SHP77 treated with DMSO at 0.1 percent for 48 hours (cell line): ENCODE measurements at regions not wholly inside any gene's neighbourhood (a gene's known extent, or its start where the extent isn't known, plus 50 kb on each side); places are given as distances from the start of the nearest gene placed in this dataset.
"Not testable (repeated sequence)": the region's sequence is repeated elsewhere in the genome, so short reads cannot be mapped to it uniquely, and the experiment has no call there.

Source experiments
- DNase-seq: peaks from one replicate; lab custom pipeline; 2025; lab: John Stamatoyannopoulos, UW

DNA sequence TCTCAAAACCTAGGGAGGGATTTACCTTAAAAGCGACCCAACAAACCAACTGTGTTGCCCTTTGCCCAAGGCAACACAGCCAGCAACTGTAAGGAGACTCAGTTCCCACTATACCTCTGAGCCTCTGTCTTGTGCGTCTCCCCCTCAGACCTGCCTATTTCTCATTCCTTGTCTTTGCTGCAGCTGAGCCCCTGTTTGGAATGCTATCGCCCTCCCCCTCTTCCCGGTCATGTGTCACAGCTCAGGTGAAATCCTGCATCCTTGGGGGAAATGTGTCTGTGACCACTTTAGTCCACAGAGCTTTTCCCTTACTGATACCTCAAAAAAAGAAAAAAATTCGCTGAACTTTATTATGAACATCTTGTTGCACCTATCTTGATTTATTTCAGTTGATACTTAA is 52.0 kb upstream of the LRIG1 start:
- no peak for DNase-seq

DNA sequence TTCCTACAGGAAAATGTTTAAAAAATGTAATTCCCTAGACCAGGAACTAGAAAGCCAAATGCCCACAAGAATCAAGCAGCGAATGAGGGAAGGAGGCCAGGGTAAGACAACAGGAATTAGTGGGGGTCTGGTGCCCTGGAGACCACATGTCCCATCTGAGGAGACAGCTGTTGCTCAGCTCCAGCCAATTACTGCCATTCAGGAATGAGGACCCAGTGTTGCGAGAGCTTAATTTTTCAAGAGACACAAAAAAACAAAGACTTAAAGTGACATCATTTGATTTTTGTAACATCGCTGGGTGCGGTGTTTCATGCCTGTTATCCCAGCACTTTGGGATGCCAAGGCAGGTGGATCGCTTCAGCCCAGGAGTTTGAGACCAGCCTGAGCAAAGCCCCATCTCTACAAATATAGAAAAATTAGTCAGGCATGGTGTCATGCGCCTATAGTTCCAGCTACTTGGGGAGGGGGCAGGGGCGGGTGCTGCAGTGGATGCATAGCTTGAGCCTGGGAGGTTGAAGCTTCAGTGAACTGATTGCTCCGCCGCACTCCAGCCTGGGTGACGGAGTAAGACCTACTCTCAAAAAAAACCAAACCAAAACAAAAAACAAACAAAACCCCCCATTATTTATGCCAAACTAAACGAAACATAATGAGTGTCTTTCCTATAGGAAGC is 52.8 kb upstream of the LRIG1 start:
- DNase-seq = no peak

DNA sequence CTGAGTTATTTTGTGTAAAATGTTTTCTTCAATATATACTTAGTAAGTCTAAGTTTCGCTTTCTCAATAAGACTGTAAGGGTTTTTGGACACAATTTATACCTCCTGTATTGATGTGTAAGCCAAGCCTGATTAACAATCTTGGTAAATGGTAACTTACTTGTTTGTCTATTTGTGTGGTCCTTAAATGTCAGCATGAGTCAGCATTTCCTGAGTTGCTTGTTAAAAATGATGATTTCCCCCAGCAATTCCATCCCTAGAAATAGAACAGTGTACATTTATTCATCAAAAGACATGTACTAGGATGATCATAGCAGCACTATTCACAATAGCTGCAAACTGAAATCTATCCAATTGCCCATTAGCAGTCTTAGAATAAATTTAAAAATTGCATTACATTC is 53.4 kb upstream of the LRIG1 start:
- DNase-seq = no peak

DNA sequence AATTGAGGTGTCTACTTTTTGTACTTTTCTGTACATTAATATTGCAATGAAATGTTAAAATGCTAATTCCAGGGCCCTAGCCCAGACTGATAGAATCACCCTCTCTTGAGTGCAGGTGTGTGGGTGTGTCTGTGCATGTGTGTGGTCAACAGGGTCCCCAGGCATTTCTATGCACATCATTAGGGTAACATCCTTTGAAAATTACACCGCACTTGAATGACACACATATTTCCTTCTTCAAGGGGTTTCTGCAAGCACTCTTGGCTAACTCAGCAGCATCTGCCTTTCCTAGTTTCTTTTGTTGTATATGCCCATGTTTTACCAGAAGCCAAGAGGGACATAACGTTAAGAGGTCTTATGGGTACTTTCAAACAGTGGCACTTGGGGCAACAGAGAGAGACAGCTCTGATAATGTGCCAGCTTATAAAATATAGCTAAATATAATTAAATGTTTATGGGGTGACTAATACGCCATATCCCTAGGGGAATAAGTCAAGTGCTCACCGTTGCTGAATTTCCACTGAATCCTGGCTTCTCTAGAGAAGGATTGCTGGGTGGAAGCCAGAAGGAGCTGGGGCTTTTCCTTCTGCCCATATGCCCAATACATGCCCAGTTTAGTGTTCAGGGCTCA is 54.5 kb upstream of the LRIG1 start:
- no peak for DNase-seq

DNA sequence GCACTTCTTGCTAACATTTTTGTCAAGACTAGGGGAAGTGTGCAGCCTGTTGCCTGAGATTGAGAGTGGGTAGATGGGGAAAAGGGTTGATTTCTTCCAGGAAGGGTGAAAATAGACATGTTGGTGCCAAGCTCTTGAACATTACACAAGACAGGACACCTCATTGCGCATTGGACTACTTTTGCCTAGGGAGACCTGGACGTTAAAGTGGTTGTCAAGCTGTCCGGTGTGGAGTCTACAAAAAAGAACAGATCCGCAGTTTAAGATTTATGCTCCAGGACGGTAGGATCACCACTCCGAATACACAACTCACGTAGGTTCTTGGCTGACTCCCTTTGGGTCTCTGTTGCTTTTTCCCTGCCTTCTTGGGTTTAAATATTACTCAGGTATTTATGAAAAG is 56.3 kb upstream of the LRIG1 start:
- DNase-seq = no peak

DNA sequence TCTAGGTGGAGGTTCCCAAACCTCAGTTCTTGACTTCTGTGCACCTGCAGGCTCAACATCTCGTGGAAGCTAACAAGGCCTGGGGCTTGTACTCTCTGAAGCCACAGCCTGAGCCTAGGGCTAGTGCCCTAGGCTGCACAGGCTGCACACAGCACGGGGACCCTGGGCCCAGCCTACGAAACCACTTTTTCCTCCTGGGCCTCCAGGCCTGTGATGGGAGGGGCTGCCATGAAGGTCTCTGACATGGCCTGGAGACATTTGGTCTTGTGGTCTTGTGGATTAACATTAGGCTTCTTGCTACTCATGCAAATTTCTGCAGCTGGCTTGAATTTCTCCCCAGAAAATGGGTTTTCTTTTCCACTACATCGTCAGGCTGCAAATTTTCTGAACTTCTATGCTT is 59.1 kb upstream of the LRIG1 start:
- not testable (repeated sequence) for DNase-seq

DNA sequence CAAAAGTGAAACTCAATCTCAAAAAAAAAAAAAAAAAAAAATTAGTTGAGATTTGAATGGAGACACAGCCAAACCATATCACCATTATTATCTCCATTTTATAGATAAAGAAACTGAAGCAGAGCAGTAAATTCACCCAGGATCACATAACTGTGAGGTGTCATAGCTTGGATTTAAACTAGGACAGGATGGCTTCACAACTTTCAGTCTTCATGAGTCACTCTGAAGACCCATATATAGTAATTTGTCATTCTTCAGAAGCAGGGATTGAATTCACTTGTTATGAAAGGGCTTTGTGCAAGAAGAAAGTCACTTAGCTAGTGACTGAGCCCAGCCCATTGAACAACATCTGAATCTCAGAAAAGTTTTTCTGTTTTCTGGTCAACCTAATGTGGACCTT is 60.5 kb upstream of the LRIG1 start:
- DNase-seq = no peak

DNA sequence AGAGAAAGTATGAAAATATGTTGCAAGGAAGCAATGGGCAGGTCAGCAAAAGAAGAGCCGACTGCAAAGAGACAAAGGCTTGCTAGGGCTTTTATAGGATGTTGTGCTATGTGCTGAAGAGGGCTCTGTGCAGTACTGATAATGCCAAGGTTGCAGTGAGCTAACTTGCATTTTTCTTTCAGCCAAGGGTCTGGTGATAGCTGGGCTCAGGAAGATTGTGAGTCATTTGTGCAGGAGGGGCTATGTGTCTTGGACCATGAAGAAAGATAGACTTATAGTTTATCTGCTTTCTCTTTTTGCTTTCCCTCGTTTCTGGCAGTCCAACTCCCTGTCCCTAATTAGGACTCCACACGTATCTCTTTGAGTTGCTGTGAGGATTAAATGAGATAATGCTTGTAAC is 64.5 kb upstream of the LRIG1 start:
- no peak for DNase-seq

DNA sequence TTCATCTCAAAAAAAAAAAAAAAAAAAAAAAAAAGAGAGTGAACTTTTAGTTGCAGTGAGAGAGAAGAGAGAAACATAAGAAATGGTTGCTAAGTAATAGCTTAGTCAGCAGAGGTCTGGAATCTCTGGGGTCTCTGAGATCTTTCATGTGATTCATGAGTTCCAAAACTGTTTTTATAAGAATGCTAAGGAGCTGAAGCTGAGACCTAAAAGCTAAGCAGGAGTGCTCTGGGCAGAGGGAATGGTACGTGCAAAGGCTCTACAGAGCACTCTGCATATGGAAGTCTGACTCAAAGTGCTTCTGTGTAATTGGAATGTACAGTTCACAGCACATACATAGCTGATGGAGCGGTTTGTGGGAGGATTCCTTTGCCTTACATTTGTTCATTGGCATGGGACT is 66.3 kb upstream of the LRIG1 start:
- no peak for DNase-seq

DNA sequence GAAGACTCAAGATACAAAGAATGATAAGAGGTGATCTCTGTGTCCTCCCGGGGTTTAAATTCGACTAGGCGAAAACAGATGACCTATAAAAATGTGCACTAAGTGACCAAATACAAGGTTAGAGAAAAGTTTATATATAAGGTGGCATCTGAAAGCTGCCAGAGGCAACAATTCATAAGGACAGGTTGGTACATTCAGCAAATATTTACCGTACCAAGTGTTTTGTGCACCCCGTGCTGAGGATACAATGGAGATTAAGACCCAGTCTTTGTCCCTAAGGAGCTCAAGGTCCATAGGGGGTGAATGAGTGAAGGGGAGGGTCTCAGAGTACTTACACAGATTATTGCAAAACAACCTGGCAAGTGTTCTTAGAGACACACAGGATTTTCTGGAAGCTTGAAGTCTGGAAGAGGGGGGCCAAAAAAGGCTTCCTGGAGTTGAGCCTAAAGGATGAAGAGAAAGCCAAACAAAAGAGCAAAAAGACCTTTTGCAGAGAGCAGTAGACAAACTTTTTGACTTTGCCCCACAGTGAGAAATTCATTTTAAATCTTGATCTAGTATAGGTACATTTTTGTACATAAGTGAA is 71.4 kb upstream of the LRIG1 start:
- no peak for DNase-seq

DNA sequence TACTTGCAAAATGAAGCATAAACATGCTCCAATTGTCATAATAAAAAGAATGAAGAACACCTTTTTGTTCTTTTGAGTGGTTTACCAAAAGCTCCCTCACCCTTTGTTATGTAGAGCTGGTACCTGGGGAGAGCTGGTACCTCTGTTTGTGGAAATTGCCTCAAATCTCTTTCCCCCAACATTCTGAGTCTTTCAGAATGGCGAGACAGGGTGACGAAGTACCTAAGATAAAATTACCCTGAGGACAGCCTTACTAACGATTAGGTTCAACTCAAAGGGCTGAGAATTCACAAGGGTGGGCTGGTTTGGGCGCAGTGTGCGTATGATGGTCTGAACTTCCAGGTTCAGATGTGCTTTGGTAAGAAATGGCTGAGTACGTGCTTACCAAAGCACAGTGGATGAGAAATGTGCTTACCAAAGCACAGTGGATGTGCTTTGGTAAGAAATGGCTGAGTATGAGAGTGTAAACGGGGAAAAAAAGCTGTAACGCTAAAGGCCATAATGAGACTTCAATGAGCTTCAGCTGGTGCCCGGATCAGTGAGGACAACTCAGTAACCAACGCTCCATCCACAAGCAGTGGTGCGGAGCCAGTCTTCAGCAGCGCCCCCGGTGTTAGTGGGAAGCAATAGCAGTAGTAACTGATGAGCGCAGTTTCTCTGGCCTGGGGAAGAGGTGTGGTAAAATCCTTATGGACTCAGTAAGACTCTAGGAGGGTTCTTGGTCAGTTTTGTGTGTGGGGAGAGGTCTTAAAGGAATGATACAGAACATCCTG is 72.3 kb upstream of the LRIG1 start:
- DNase-seq = no peak

DNA sequence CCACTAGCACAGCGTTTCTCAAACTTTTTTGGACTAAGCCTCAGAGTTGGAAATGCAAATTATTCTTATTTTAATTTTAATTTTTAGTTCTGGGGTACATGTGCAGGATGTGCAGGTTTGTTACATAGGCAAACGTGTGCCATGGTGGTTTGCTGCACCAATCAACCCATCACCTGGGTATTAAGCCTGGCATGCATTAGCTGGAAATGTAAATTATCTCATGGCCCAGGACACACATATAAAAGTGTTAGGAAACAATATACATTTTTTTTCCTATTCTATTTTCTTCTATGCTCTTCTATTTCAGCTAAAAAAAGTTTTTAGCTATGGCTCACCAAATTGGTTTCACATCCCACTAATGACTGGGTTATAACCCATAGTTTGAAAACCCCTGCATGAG is 73.3 kb upstream of the LRIG1 start:
- DNase-seq = no peak

DNA sequence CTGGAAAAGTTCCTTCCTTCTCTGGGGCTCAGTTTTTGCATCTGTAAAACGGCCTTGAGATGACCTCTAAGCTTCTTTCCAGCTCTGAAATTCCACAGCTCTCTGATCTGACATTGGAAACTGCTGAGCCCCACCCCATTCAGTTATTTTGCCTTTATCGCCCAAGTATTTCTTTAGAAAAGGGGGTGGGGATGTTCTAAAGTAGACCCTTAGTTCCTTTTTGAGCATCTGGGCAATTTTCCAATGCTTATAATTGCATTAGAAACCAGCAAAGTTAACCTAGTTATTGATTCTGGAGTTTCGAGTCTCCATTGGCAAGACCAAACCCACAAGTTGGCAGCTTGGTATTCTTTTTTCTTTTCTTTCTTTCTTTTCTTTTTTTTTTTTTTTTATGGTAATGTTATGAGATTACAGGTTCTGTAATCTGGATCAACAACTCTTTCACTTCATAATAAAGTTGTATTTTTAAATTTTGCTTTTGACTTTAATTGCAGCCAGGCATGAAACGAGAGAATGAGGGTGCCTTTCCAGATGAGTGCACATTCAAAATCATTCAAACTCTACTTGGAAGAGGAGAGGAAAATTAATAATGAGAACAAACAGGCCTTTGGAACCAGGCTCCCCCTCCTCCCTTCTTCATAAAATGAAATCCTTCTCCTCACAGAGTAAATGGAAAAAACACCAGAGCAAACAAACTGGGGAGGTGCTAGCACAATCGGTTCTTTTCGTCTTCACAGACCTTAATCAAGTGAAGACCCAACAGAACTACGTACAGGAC is 76.8 kb upstream of the LRIG1 start:
- no peak for DNase-seq

DNA sequence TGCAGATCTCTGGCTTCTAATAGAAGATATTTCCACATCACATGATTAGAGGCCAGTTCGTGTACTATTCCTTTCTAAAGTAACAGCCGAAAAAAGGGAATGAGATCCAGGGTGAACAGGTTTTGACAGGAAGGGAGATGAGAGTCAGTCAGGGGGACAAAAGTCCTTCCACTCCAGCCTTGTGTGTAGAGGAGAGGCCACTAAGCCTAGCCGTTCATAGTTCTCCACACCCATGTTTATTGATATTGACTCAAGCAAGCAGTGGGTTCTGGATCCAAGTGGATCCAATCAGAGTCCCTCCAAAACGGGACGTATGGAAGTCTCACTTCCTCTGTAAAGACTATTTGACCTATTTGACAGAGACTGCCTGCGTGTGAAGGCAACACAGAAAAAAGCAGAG is 80.4 kb upstream of the LRIG1 start:
- no peak for DNase-seq

DNA sequence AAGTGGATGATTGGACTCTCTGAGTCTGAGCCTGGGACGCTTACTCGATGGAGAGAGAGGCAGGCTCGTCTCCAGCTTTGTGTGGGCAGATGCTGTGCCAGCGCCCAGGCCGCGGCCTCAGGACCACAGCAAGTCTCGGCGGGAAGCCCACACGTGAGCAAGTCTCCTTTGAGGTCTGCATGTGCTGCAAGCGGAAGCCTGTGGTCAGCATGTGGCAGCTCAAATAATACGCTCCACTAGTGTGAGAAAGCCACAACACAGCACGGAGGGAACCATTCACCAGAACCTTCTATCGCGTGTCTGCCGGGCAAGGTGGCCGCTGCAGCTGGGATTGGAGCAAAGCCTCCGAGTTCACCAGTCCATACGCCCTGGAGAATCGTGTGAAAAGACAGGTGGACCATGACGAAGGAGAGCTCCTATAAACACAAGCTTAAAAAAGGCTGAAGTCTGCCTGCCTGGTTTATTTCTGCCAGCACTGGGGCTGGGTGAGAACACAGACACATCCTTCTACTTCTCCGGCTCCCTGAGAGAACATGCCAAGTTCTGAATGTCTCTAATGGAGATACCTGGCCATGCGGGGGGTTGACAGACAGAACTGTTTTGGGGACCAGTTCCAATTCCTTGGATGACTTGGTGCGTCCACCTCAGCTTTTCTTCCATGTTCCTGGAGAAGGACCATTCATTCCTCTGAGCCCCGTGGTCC is 82.0 kb upstream of the LRIG1 start:
- DNase-seq = no peak

DNA sequence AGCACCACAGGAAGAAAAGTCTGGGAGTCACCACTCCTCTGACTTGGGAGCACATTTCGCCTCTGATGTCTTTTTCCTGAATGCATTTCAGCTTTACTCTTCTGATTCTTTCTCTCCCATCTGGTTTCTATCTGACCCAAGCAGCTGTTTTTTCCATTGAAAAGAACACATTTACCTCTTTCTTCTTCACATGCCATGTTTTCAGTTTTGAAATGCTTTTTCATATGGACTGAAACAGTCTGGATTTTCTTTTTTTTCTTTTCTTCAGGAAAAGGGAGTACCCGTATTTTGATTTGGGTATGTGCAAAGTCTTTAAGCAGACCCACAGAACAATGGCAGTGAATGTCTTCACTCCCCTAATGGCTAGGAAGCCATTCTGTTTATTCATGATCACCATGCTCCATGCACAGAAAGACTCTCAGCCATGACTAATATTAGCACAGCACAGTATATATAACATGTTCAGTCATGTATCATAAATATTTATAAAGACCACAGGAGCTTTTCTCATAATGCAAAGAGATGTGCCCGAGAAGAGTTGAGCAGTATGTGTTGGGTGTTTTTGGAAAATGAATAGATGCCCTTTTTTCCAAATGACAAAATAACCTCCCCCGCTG is 82.7 kb upstream of the LRIG1 start:
- DNase-seq = no peak

DNA sequence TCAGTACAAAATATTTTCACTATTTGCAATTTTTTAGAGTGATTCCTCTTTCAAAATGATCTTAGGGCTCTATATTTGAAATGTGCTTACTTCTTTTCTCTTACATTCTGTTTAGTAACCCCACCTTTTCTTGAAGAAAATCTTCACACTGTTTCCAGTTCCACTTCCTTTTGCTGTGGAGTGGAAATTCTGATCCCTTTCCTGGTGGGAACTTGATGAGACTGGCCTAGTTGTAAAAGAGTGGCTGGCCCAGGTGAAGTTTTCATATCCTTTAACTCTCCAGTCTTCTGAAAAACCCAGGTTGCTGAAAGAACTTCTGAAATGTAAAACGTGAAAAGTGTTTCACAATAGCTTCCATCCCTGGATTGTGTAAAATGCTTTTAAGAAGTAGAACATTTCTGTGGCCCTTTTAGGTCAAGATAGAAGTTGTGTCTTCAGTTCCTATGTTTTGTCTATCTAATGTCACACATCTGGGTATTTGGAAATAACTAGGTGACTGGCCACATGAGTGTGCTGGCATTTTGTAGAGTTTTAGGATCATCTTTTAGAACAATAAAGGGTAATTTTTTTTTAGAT is 84.8 kb upstream of the LRIG1 start:
- no peak for DNase-seq

DNA sequence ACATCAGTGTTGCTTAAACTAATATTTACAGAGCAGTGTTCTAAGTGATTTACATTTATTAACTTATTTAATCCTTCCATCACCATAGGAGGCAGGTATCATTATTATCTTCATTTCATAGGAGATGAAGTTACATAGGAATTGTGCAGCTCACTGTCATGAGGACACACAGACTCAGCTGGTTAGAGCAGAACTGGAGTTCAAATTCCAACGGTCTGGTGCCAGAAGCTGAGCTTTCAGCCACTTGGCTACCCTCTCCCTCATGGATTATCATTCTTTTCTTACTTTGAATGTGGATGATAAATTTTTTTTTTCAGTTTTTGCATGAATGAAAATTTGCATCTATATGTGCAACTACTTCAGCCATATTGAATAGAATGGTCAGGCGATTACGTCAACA is 86.0 kb upstream of the LRIG1 start:
- DNase-seq = no peak

DNA sequence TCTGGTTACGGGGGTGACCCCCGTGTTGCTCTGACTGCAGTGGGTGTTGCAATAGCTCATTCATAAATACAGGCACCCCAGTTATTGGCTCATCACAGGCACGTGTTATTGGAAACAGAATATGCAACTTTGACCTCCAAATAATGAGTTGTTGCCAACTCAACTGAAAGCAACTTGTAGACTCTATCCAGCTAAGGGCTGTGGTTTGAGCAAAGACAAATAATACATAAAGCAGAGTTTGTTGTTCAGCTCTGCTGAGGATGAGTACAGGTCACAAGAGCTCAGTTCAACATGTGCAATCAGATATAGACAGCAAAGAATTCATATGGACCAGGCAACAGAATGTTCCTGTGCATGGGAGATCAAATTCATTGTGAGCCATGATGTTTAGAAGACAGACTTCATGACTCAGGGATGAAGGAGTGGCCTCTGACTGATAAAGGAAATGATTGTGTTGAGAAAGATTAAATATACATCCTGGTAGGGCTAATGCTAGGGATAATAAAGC is 87.6 kb upstream of the LRIG1 start:
- DNase-seq = no peak

DNA sequence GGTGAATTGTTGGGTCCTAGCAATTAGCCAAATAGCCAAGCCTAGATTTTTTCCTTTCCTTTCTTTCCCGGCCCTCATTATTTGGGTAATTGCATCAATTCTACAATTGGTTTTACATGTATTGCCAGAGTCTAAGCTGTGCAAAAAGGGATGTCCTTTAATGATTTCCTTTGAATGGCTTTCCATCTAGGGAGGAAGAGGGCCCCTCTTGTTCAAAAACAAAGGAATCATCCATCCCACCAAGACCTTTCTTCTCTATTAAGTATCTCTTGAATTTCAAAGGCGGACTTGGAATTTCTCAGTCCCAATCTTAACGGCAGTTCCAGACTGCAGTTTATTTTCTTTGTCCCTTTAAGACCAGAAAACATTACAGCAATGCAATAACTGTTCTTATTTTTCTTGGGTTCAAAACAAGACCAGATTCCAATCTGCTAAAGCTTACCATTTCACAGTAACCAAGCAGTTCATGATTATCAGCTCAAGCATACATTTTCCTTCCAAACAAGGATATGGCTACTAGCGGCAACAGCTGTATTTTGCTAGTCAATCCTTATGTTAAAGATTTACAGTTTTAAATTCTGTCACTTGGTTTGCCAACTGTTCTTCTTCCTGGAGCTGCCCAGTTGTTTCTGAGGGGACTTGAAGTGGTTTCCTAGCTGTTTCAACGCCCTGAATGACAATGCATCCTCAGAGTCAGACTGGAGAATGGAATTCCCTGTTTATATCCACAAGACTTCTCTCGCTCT is 91.4 kb upstream of the LRIG1 start:
- DNase-seq = no peak
